ENCODE measurements at regions not wholly inside any gene's neighbourhood (a gene's known extent, or its start where the extent isn't known, plus 50 kb on each side); places are given as distances from the start of the nearest gene placed in this dataset.

GRCh38 chr15:62459875-62460274, 294.8 kb upstream of the C2CD4B start:
- CTCF ChIA-PET, result no interaction called here
- no TSS peak for BruUV-seq (replicated peaks)

GRCh38 chr15:62462268-62462667, 297.2 kb upstream of the C2CD4B start:
- Histone ChIP-seq H3K4me3 (ENCODE audit: low read depth, low read length, poor library complexity, severe bottlenecking) (no peak overlapping the region), H3K4me1 (ENCODE audit: insufficient read depth, low read length, poor library complexity, severe bottlenecking) (peaks cover 27% of the 10 kb centered on the region), H3K36me3 (ENCODE audit: insufficient read depth, low read length, poor library complexity, severe bottlenecking) (no peaks in the 10 kb centered on the region), H3K27ac (ENCODE audit: low read depth, low read length, poor library complexity, severe bottlenecking) (no peak overlapping the region), H3K9me3 (ENCODE audit: low read depth, low read length, poor library complexity, severe bottlenecking) (no peaks in the 10 kb centered on the region), H3K27me3 (replicated peaks; ENCODE audit: insufficient read depth, low read depth, low read length, poor library complexity) (no peaks in the 10 kb centered on the region)
- DNase-seq (ENCODE audit: low spot score), result no peak
- POLR2A ChIA-PET (ENCODE audit: low non-redundant PET), result no interaction called here
- intact Hi-C loops (cut with micrococcal nuclease; ENCODE audit: unreplicated experiment), result no loop called here
- no TSS peak for BruUV-seq (replicated peaks)
- TF ChIP-seq CTCF (conservative IDR thresholded peaks at IDR 0.05; ENCODE audit: low read depth, low read length) (no peak), EZH2 (IDR thresholded peaks at IDR 0.05; ENCODE audit: borderline replicate concordance, low read depth, low read length, poor library complexity, severe bottlenecking) (no peak)
- CTCF ChIA-PET, result no interaction called here

More at GRCh38 chr15:62459875-62460274, 294.8 kb upstream of the C2CD4B start:
- Histone ChIP-seq H3K4me3 (ENCODE audit: low read depth, low read length, poor library complexity, severe bottlenecking) (no peak overlapping the region), H3K27ac (ENCODE audit: low read depth, low read length, poor library complexity, severe bottlenecking) (no peak overlapping the region), H3K4me1 (ENCODE audit: insufficient read depth, low read length, poor library complexity, severe bottlenecking) (peaks cover 5% of the 10 kb centered on the region), H3K27me3 (replicated peaks; ENCODE audit: insufficient read depth, low read depth, low read length, poor library complexity) (no peaks in the 10 kb centered on the region), H3K36me3 (ENCODE audit: insufficient read depth, low read length, poor library complexity, severe bottlenecking) (no peaks in the 10 kb centered on the region), H3K9me3 (ENCODE audit: low read depth, low read length, poor library complexity, severe bottlenecking) (no peaks in the 10 kb centered on the region)
- no peak for DNase-seq (ENCODE audit: low spot score)
- POLR2A ChIA-PET (ENCODE audit: low non-redundant PET), result no interaction called here
- no peak for TF ChIP-seq CTCF (conservative IDR thresholded peaks at IDR 0.05; ENCODE audit: low read depth, low read length)
- no peak for TF ChIP-seq EZH2 (IDR thresholded peaks at IDR 0.05; ENCODE audit: borderline replicate concordance, low read depth, low read length, poor library complexity, severe bottlenecking)
- intact Hi-C loops (cut with micrococcal nuclease; ENCODE audit: unreplicated experiment), result no loop called here

- H3K4me3 ChIP-seq (ENCODE audit: low read depth, low read length, poor library complexity, severe bottlenecking), result no peak overlapping the region
- CTCF ChIA-PET, result no interaction called here
- no peaks in the 10 kb centered on the region for H3K9me3 ChIP-seq (ENCODE audit: low read depth, low read length, poor library complexity, severe bottlenecking)
- H3K4me1 ChIP-seq (ENCODE audit: insufficient read depth, low read length, poor library complexity, severe bottlenecking), result peaks cover 28% of the 10 kb centered on the region
- H3K27ac ChIP-seq (ENCODE audit: low read depth, low read length, poor library complexity, severe bottlenecking), result no peak overlapping the region
- no peaks in the 10 kb centered on the region for H3K36me3 ChIP-seq (ENCODE audit: insufficient read depth, low read length, poor library complexity, severe bottlenecking)
- no peaks in the 10 kb centered on the region for H3K27me3 ChIP-seq (replicated peaks; ENCODE audit: insufficient read depth, low read depth, low read length, poor library complexity)
- no TSS peak for BruUV-seq (replicated peaks)
- no peak for DNase-seq (ENCODE audit: low spot score)
- POLR2A ChIA-PET (ENCODE audit: low non-redundant PET), result no interaction called here
- TF ChIP-seq EZH2 (IDR thresholded peaks at IDR 0.05; ENCODE audit: borderline replicate concordance, low read depth, low read length, poor library complexity, severe bottlenecking) (no peak), CTCF (conservative IDR thresholded peaks at IDR 0.05; ENCODE audit: low read depth, low read length) (no peak)
- intact Hi-C loops (cut with micrococcal nuclease; ENCODE audit: unreplicated experiment), result no loop called here
These were observed 297.6 kb upstream of the C2CD4B start for GRCh38 chr15:62462721-62463120.

All from A673 (cell line).